Activated CD8-positive, alpha-beta memory T cell treated with anti-CD3 and anti-CD28 coated beads for 24 hours (primary cell): ENCODE measurements at regions not wholly inside any gene's neighbourhood (a gene's known extent, or its start where the extent isn't known, plus 50 kb on each side); places are given as distances from the start of the nearest gene placed in this dataset.
"Not testable (repeated sequence)": the region's sequence is repeated elsewhere in the genome, so short reads cannot be mapped to it uniquely, and the experiment has no call there.

Experiments used
- DNase-seq: peaks from one replicate; pipeline ENCODE4 v3.0.0-alpha.2; 2020

DNA sequence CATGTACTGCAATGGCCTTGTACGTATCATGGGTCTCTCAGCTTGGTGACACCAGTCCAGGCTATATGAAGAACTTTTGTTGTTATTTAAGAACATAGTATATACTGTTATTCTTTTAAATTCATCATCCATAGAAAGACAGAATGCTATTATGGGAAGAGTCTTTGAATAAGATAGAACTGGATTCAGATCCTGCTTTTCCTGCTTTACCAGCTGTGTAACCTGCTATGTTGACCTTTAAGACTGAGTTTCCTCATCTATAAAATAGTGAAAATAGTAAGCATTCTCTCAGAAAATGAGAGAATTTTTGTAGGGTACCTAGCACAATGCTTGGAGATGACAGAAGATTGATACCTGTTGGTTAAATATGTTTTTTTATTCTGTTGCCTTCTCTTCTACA, 204.1 kb upstream of the TBL1XR1 start:
- no peak for DNase-seq

- no peak for DNase-seq
Observed at GRCh38 chr3:177402533-177402932, 205.3 kb upstream of the TBL1XR1 start.

- DNase-seq, result no peak
Observed at GRCh38 chr3:177405191-177405672, 207.9 kb upstream of the TBL1XR1 start.

DNA sequence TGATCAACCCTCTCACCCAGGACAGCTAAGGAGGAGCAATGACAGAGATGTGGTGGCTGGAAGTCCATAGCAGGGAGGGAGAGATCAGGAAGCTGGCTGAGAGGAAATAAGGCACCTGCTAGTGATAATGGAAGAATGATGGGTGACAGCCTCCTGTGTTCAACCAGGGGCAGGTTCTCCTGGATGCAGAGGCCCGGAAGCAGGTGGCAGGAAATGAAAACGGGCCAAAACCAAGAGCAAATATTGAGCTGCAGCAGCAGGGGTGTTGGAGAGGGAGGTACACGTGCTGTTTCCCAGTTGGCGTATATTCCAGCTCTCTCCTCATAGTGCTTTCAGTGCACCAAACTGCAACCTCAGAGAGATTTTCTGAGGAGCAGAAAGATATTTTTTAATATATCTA, 213.4 kb upstream of the TBL1XR1 start:
- DNase-seq, result no peak

DNA sequence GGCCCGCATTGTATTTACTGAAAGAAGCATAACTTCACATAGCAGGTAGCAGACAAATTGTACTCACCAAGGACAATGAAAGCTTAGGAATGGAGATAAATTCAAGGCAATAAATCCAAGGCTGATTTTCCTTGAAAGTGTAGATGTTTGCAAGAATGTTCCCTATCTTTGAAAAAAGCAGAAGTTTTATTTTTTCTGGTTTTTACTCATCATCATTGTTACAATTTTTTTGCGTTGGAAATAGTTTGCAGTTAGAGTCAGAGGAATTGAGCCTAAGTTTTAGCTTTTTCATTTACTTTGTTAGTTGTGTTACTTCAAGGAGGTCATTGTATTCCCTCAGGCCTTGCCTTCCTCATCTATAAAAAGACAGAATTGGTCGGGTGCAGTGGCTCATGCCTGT, 213.9 kb upstream of the TBL1XR1 start:
- DNase-seq, result no peak

- DNase-seq, result not testable (repeated sequence)
Observed at GRCh38 chr3:177412677-177413170, 215.4 kb upstream of the TBL1XR1 start.

DNA sequence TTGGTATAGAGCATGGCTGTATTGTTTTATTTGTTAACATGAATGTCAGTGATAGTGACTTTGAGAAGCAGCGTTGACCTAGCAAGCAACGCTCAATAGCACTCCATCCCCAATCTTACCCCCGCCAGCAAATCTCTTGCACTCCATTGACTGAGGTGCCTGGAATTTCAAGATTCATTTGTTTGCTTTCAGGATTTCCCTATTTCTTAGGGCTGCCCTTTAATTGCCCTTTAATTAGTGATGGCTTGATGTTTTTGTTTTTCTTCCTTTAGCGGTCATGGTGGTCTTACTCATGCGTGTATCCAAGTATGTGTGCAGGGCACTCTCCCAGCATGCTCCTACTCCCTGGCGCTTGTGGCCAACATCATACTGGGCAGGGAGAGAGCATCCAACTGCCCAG, 216.8 kb upstream of the TBL1XR1 start:
- no peak for DNase-seq

GRCh38 chr3:177418787-177419186, 221.5 kb upstream of the TBL1XR1 start:
- no peak for DNase-seq

- DNase-seq, result peak; percentile 68
Observed at GRCh38 chr3:177419904-177420601, 222.8 kb upstream of the TBL1XR1 start.

GRCh38 chr3:177420651-177421480, 223.6 kb upstream of the TBL1XR1 start:
- no peak for DNase-seq

DNA sequence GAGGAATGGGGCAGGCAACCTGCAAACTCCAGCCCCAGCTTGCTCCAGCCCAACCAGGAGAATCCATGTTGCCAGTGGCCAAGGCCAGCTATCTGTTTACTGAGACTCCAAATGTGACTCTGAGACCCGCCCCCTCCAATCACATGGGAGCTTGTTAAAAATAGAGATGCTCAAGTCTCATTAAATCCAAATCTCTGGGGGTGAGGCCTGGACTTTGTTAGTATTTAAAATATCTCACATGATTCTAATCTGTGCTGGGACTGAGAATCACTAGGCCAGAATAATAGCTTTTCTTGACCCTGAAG, 224.2 kb upstream of the TBL1XR1 start:
- DNase-seq, result no peak

DNA sequence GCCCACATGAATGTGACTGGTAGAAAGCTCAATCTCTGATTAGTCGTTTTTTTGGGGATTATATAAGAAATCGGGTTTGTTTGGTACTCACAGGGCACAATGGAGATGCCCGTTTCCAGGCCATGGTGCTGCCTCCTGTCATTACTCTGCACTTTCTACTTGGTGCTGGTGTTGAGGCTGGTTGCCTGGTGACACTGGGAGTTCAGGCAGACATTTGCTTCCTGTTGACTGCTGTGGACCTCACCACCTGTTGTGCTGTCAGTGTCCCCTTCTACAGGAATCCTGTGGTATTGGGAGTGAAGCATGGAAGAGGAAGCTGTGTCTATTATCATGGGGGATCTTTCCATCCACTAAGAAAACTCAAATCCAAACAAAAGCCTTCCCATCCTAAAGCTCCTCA, 227.2 kb upstream of the TBL1XR1 start:
- DNase-seq, result no peak

DNA sequence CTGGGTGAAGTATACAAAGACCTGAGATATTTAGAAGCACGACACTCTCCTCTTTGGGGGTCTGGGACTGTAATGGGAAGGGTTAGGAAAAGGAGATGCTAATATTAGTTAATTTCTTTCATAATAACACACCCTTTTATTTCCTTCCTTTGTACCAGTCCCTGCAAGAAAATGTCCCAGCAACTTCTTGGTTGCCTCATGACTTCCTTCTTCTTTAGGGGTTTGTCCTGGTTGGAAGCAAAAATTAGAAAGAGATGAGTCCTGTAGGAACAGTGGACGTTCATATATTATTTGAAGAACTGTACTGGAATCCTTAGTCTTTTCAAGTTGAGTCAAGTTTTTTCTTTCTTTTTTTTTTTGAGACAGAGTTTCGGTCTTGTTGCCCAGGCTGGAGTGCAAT, 227.8 kb upstream of the TBL1XR1 start:
- DNase-seq, result no peak

DNA sequence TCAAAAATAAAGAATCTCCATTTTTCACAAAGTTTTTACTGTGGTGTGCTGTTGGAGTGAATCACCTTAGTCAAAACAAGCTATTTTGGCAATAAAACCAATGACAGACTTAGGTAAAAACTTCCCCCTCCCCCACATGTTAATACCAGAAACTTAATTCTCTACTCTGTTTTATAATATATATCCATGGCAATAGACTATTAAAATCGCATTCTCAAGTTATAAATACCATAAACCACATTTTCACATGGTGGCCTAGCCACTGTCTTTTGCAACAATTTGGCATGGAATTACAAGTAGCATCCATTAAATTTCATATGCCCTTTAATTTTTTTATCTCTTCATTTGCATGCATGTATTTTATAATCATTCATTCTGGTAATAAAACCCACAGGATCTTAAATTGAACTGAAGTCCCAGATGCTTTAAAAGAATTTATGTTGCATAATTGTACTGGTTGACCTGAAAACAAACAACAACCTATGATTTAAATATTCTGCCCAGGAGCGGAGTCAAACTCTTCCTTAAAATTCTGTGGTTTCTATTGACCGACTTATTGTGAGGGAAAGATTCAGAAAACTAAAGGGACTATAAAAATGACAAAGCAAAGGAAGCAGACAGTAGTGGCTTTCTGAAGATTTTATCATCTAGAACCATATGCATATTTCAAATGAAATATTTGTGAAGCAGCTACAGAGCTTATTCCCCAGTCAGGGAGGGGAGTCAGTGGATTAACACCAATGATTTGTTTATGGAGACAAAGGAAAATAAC, 229.0 kb upstream of the TBL1XR1 start:
- no peak for DNase-seq

DNA sequence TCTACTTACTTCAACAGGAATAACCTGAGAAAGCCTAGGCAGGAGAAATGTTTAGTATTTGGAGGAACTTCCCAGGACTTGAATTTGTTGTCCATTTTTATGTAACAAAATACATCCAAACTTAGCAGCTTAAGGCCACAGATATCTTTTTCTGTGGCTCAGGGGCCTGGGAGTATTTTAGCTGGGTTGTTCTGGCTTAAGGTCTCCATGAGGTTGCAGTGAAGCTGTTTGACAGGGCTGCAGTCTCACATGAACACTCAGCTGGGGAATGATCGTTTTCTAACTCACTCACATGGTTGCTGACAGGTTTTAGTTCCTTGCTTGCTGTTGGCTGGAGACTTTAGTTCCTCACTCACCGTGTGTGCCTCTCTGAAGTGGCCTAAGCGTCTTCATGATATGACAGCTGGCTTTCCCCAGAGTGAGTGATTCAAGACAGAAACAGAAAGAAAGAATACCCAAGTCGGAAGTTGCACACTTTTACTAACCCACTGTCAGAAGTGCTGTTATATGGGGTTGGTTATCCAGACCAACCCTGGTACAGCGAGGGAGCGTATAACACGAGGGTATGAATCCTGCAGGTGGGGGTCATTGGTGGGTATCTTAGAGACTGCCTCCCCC, 229.7 kb upstream of the TBL1XR1 start:
- DNase-seq, result peak; percentile 68

GRCh38 chr3:177427540-177427939, 230.3 kb upstream of the TBL1XR1 start:
- no peak for DNase-seq

GRCh38 chr3:177429079-177429478, 231.8 kb upstream of the TBL1XR1 start:
- no peak for DNase-seq

DNA sequence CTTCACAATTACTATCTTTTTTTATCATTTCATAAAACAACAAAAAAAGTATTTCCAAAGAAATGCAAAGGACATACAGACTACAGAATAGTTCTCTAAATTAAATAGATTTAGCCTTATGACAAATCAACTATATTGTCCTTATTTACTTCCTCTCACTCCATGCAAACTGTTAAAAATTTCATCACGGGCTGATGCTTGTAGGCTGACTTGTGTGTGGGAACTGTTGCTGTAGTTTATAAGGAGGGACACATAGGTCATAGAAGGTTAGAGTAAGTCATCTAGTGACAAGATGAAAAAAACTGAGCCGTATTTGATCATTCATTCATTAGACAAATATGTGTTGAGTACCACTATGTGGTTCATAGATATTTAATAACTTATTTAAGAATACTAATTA, 232.5 kb upstream of the TBL1XR1 start:
- DNase-seq, result no peak

DNA sequence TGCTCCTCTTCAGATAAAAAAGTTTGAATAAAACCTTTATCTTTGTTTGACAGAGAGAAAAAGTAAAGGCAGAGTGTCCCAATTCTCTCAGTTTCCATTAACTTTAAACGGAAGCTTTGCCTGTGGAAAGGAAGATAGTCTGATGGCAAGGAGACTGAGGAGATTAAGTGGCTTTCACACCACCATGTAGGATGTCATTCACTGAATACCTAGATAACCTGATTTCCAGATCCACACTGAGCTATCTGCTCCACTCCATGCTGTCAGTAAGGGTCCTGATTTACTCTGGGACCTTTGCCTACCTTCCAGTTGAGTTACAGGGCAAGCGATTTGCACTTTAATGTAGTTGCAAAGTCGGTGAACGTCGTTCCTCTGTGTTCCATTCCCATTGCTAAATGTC, 233.4 kb upstream of the TBL1XR1 start:
- DNase-seq, result no peak

DNA sequence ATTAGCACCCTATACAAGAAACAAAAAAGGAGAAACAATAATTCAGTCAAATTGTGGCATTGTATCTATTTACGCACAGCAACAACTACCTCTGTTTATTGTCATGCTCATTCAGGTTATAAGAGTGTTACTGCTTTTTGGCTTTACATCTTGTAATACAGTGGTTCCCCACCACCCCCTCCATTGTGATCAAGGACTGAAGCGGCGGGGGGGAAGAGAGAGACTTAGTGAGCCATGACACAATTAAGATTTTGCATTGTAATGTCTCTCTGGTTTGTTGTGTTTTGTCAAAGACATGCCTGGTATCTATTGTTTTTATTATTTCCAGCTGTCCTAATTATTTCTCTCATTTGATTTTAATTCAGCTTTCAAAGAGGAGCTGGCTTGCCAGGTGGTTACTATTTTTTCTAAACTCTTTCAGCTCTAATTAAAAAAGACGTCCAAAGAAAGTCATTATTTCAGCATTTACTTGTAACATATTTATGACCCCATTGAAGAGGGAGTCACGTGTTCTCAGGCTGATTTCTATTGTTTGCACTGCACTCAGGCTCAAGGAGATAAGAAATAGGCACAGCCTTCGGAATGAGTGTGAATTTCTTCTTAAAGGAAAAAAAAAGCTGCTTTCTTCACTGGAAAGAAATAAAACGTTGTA, 234.4 kb upstream of the TBL1XR1 start:
- no peak for DNase-seq

DNA sequence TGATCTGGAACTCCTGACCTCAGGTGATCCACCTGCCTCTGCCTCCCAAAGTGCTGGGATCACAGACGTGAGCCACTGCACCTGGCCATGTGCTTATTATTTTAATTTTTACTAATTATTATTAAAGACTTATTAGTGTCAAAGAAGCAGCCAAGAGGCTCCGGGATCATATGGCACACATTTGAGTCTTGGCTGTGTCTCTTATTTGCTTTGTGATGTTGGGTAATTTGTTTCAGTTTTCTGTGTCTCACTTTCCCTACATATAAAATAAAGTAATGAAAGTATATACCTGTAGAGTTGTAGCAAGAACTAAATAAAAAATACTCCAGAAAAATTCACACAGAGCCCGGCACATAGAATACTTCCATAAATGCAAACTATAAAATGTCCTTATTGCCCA, 238.0 kb upstream of the TBL1XR1 start:
- DNase-seq, result no peak

DNA sequence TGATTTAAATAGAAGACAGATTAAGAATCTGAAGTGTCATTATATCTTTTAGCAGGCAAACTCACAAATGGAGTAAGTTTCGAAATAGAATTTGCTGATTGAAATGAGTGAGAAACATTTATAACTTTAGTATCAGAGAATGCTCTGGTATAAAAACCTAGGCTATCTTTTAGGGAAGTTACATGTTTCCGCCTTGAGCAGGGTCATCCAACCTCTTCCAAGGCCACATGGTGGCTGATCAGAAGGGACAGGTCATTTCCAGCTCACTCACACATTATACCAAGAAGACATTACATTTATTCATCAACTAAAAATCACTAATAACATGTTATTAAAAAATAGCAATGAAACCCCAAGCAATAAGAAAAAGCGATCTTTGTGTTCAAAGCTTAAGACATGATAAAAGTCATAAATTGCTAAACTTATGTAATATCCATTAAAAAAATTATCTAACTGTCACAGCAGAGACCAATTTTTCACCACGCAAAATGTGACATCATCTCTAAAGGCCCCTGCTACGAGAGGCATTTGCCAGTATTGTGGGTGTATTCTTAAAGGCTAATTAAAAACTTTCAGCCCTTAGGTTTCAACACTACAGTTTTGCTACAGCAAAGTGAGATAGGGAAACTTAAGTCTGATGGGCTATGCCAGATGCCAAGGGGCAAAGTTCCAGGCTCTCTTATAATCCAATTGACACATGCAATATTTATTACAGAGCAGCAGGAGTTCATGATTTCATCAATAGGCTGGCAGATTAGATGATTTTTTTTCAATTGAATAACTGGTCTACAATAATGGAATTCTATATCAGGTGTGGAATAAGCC, 240.4 kb upstream of the TBL1XR1 start:
- DNase-seq, result no peak
